Thyroid gland (tissue), 4 donors: ENCODE measurements at regions not wholly inside any gene's neighbourhood (a gene's known extent, or its start where the extent isn't known, plus 50 kb on each side); places are given as distances from the start of the nearest gene placed in this dataset.

Experiments
- DNase-seq, 2 donors: peaks; one replicate each; pipeline ENCODE4 v3.0.0-alpha.2; 2019
- H3K27ac ChIP-seq, 3 donors: fragments of 200-600 bp; sonication (generic); 1 replicate in 2 of 3; 2 replicates in 1 of 3; pipeline ENCODE4 v1.5.1; 2016 to 2019; ENCODE audit warnings: mild to moderate bottlenecking in 1 of 3, moderate library complexity in 1 of 3
- H3K27me3 ChIP-seq: fragments of 200-600 bp; sonication (generic); one replicate; pipeline ENCODE4 v1.5.1; 2019
- H3K36me3 ChIP-seq, 2 donors: fragments of 200-600 bp; sonication (generic); one replicate each; pipeline ENCODE4 v1.5.1; 2016 to 2019
- H3K4me1 ChIP-seq, 2 donors: fragments of 200-600 bp; sonication (generic); one replicate each; pipeline ENCODE4 v1.5.1; 2017 to 2019
- H3K4me3 ChIP-seq, 3 donors: fragments of 200-600 bp; sonication (generic); replicated peaks in 1 of 3; 1 replicate in 2 of 3; 2 replicates in 1 of 3; pipeline ENCODE4 v1.5.1; 2016; ENCODE audit warnings: mild to moderate bottlenecking in 1 of 3
- H3K9me3 ChIP-seq: fragments of 200-600 bp; sonication (generic); one replicate; pipeline ENCODE4 v1.5.1; 2017
- CTCF ChIP-seq, 6 experiments: fragments of 200-600 bp in 3 of 6; fragments of 450-650 bp in 3 of 6; sonication (generic) in 3 of 6; IDR thresholded peaks; one replicate each; pipeline ENCODE4 v1.5.1; 2016 to 2019; ENCODE audit warnings: antibody characterized with exemption in 6 of 6, mild to moderate bottlenecking in 2 of 6, inconsistent platforms in 1 of 6, moderate library complexity in 1 of 6
- POLR2A ChIP-seq, 2 donors: fragments of 450-650 bp; IDR thresholded peaks; one replicate each; pipeline ENCODE4 v1.6.1; 2017; ENCODE audit warnings: antibody characterized with exemption in 2 of 2, mild to moderate bottlenecking in 2 of 2, moderate library complexity in 1 of 2
- WGBS, 2 donors: methylation state at CpG; one replicate each; pipeline ENCODE4 v1.1.5; 2017; 5-methylcytosine and 5-hydroxymethylcytosine counted together
- intact Hi-C: fragments of 100-400 bp; cut with DNase I; formaldehyde crosslinking; loops from one replicate; pipeline ENCODE4 v1.15.1; 2023

- no peak for TF ChIP-seq POLR2A (IDR thresholded peaks at IDR 0.05)
- DNase-seq: no peak
- H3K27ac ChIP-seq: no peak overlapping the region
- no peaks in the 10 kb centered on the region for H3K4me1 ChIP-seq
- H3K27me3 ChIP-seq: no peaks in the 10 kb centered on the region
- H3K36me3 ChIP-seq: no peaks in the 10 kb centered on the region
- no peak overlapping the region for H3K4me3 ChIP-seq
- whole genome bisulfite sequencing, 2 donors: 81 to 85% methylated on average over 1 of the region's 1 CpG
- H3K9me3 ChIP-seq: no peaks in the 10 kb centered on the region
- intact Hi-C loops: no loop called here
These were observed 355.4 kb upstream of the PDE4D start for GRCh38 chr5:60248901-60249300.

- Histone ChIP-seq H3K4me3 (no peak overlapping the region), H3K4me1 (no peaks in the 10 kb centered on the region), H3K9me3 (no peaks in the 10 kb centered on the region), H3K36me3 (no peaks in the 10 kb centered on the region), H3K27me3 (no peaks in the 10 kb centered on the region), H3K27ac (no peak overlapping the region)
- no peak for DNase-seq
- 60 to 67% methylated on average over 1 of the region's 1 CpG for WGBS, 2 donors
- intact Hi-C loops: no loop called here
- TF ChIP-seq CTCF (IDR thresholded peaks at IDR 0.05) (no peak), POLR2A (IDR thresholded peaks at IDR 0.05) (no peak)
These were observed 350.2 kb upstream of the PDE4D start for GRCh38 chr5:60243713-60244112.

- DNase-seq: no peak
- no peaks in the 10 kb centered on the region for H3K36me3 ChIP-seq
- 84 to 89% methylated on average over 2 of the region's 2 CpGs for WGBS, 2 donors
- H3K4me3 ChIP-seq: no peak overlapping the region
- H3K4me1 ChIP-seq: no peaks in the 10 kb centered on the region
- H3K27me3 ChIP-seq: no peaks in the 10 kb centered on the region
- intact Hi-C loops: no loop called here
- H3K9me3 ChIP-seq: no peaks in the 10 kb centered on the region
- TF ChIP-seq POLR2A (IDR thresholded peaks at IDR 0.05) (no peak), CTCF (IDR thresholded peaks at IDR 0.05) (no peak)
- H3K27ac ChIP-seq: no peak overlapping the region
These were observed 338.7 kb upstream of the PDE4D start for GRCh38 chr5:60232036-60232795.

GRCh38 chr5:60230456-60230855 lies 336.9 kb upstream of the PDE4D start:
- intact Hi-C loops: no loop called here
- WGBS, 2 donors: 80 to 89% methylated on average over 1 of the region's 1 CpG

GRCh38 chr5:60229691-60230185 lies 336.2 kb upstream of the PDE4D start:
- H3K36me3 ChIP-seq: no peaks in the 10 kb centered on the region
- H3K4me1 ChIP-seq: no peaks in the 10 kb centered on the region
- TF ChIP-seq CTCF (IDR thresholded peaks at IDR 0.05) (no peak), POLR2A (IDR thresholded peaks at IDR 0.05) (no peak)
- H3K4me3 ChIP-seq: no peak overlapping the region
- no peak for DNase-seq
- intact Hi-C loops: no loop called here
- H3K27me3 ChIP-seq: no peaks in the 10 kb centered on the region
- H3K27ac ChIP-seq: no peak overlapping the region
- no peaks in the 10 kb centered on the region for H3K9me3 ChIP-seq

More at GRCh38 chr5:60230456-60230855, 336.9 kb upstream of the PDE4D start:
- Histone ChIP-seq H3K27me3 (no peaks in the 10 kb centered on the region), H3K9me3 (no peaks in the 10 kb centered on the region), H3K36me3 (no peaks in the 10 kb centered on the region), H3K27ac (no peak overlapping the region), H3K4me3 (no peak overlapping the region), H3K4me1 (no peaks in the 10 kb centered on the region)
- DNase-seq: no peak
- TF ChIP-seq POLR2A (IDR thresholded peaks at IDR 0.05): no peak
- TF ChIP-seq CTCF (IDR thresholded peaks at IDR 0.05): no peak
